Kidney epithelial cell (primary cell): ENCODE measurements at regions not wholly inside any gene's neighbourhood (a gene's known extent, or its start where the extent isn't known, plus 50 kb on each side); places are given as distances from the start of the nearest gene placed in this dataset.
A peak's percentile ranks its signal among the peaks of the same experiment; 100 is the strongest.

Experiments used
- DNase-seq: peaks from one replicate; pipeline ENCODE4 v3.0.0-alpha.2; 2010; ENCODE audit warnings: low read depth
- H3K27me3 ChIP-seq: 2 replicates; pipeline ENCODE4 v1.6.0; 2011; ENCODE audit warnings: low read length; ENCODE audit not compliant: control insufficient read depth, insufficient read depth
- H3K36me3 ChIP-seq: 2 replicates; pipeline ENCODE4 v1.5.1; 2011; ENCODE audit warnings: low read length; ENCODE audit not compliant: control insufficient read depth, insufficient read depth
- H3K4me3 ChIP-seq: 2 replicates; pipeline ENCODE4 v1.5.1; 2011; ENCODE audit warnings: low read depth, mild to moderate bottlenecking, control low read depth, low read length
- TF ChIP-seq, protein P1 (sequence below): IDR thresholded peaks from 2 replicates; pipeline ENCODE4 v1.5.1; 2011; ENCODE audit warnings: mild to moderate bottlenecking, moderate library complexity, low read length, control low read depth, inconsistent platforms; ENCODE audit not compliant: insufficient read depth, poor library complexity, severe bottlenecking

GRCh38 chrX:27903960-27904359, 77.3 kb downstream of the DCAF8L1 start:
- DNase-seq, result no peak

DNA sequence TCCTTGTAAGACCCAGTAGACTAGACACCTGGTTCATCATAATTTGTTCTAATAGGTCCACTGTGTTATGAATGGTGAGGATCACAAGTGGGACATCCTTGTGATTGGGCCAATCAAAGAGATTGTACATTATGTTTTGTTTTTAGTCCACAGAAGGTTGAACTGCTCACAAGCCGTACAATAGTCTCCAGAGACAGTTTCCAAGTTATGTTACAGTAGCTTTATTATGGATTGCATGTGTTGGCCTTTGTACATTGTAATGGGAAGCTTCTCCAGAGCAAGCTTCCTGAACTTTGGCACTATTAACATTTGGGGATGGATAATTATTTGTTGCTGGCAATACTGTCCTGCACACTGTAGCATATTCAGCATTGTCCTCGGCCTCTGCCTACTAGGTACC, 86.1 kb downstream of the MAGEB10 start:
- TF ChIP-seq, protein P1, sequence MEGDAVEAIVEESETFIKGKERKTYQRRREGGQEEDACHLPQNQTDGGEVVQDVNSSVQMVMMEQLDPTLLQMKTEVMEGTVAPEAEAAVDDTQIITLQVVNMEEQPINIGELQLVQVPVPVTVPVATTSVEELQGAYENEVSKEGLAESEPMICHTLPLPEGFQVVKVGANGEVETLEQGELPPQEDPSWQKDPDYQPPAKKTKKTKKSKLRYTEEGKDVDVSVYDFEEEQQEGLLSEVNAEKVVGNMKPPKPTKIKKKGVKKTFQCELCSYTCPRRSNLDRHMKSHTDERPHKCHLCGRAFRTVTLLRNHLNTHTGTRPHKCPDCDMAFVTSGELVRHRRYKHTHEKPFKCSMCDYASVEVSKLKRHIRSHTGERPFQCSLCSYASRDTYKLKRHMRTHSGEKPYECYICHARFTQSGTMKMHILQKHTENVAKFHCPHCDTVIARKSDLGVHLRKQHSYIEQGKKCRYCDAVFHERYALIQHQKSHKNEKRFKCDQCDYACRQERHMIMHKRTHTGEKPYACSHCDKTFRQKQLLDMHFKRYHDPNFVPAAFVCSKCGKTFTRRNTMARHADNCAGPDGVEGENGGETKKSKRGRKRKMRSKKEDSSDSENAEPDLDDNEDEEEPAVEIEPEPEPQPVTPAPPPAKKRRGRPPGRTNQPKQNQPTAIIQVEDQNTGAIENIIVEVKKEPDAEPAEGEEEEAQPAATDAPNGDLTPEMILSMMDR, result no peak
- no peak for DNase-seq
- no peaks in the 10 kb centered on the region for H3K27me3 ChIP-seq
- no peaks in the 10 kb centered on the region for H3K36me3 ChIP-seq
- H3K4me3 ChIP-seq, result no peak overlapping the region

More at GRCh38 chrX:27903960-27904359, 77.3 kb downstream of the DCAF8L1 start:
- TF ChIP-seq, protein P1, result no peak
- no peaks in the 10 kb centered on the region for H3K36me3 ChIP-seq
- no peak overlapping the region for H3K4me3 ChIP-seq
- H3K27me3 ChIP-seq, result no peaks in the 10 kb centered on the region

- Histone ChIP-seq H3K36me3 (no peaks in the 10 kb centered on the region), H3K27me3 (no peaks in the 10 kb centered on the region), H3K4me3 (no peak overlapping the region)
- TF ChIP-seq, protein P1, result no peak
- DNase-seq, result no peak
Measured at GRCh38 chrX:27893211-27893610, 85.4 kb downstream of the MAGEB10 start.

GRCh38 chrX:27890611-27891010, 82.8 kb downstream of the MAGEB10 start:
- H3K4me3 ChIP-seq, result no peak overlapping the region
- H3K36me3 ChIP-seq, result no peaks in the 10 kb centered on the region
- no peaks in the 10 kb centered on the region for H3K27me3 ChIP-seq
- TF ChIP-seq, protein P1, result no peak
- DNase-seq, result peak; percentile 21

- no peak for DNase-seq
- H3K27me3 ChIP-seq, result no peaks in the 10 kb centered on the region
- no peaks in the 10 kb centered on the region for H3K36me3 ChIP-seq
- TF ChIP-seq, protein P1, result no peak
- no peak overlapping the region for H3K4me3 ChIP-seq
Measured at GRCh38 chrX:27889878-27890277, 82.1 kb downstream of the MAGEB10 start.

GRCh38 chrX:27884654-27885053, 76.9 kb downstream of the MAGEB10 start:
- TF ChIP-seq, protein P1, result no peak
- Histone ChIP-seq H3K27me3 (no peaks in the 10 kb centered on the region), H3K36me3 (no peaks in the 10 kb centered on the region), H3K4me3 (no peak overlapping the region)
- DNase-seq, result no peak
